Renal cortex interstitium (tissue), 11 donors: ENCODE measurements at regions not wholly inside any gene's neighbourhood (a gene's known extent, or its start where the extent isn't known, plus 50 kb on each side); places are given as distances from the start of the nearest gene placed in this dataset.

Experiments used
- DNase-seq, 11 donors: peaks; one replicate each; pipeline ENCODE4 v3.0.0-alpha.2; 2013; ENCODE audit warnings: low read depth in 9 of 11, low spot score in 4 of 11; ENCODE audit errors: extremely low read depth in 1 of 11

DNA sequence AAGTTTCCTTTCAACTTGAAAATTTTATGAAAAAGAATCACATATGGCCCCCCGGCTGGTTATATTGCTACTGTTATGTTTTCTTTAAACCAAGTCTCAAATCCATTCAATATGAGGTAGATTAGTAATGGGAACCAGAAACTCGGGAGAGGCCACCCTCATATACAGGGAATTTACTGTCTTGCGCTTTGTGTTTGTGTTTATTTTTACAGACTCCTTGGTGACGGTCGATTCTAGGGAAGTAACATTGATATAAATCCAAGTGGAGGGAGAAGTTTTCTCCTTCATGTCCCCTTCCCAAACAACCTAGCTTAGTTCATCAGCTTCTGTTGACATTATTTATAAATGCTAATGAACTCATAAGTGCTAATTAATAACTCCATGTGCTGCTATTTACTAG is 163.5 kb upstream of the LMO4 start:
- no peak for DNase-seq

DNA sequence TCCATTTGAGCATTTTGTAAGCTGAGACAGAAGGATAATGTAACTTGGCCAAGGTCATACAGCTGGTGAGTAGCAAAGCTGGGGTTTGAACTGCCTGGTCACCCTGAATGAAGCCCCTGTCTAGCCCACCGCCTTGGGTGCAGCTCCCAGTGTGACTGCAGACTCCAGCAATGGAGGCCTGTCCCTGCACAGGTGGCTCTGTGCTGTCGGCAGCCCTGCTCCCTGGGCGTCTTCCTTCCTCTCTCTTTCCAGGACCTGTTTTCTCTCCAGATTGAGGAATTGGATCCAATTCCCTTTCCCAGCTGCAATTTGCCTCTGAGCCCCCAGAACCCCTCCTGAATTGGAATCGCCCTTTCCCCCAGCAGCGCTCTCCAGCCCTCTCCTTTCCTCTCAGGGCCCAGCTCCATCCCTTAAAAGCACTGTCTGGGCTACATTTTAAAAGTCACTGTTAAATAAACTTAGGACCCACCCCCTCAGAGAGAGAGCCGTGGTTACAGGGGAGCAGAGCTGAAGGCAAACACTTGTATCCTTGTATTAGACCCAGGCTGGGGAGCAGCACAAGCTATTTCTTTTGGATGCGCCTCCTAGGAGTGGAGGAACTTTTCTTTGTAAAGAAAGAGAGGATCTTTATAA is 161.4 kb upstream of the LMO4 start:
- no peak for DNase-seq

DNA sequence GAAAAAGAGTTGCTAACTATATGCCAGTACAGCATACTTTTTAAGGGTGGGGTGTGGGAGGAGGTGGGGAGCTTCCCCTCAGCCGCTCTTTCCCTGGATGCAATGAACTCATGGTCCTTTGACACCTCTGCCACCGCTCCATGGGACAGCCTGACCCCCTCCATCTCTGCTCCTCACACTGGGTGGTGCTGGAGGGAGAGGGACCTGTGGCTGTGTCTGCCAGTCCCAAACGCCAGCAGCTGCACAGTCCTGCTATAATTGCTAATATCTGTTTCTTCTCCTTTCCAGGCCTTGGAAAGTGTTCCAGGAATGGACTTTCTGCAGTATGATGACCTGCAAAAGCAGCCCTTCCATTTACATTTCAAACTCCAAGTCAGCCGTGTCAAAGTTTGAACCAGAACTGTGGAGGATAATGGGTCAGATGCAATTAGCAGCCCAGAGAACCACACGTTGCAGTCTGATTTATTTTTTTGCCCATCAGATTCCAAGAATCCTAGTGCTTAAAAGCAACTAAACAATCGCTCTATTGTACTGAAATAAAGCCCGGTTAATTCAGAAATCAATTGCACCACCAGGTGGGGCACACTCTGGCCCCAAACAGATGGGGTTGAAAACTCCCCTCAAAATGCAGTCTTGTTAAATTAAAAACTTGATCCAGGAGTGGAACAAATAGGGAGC is 160.7 kb upstream of the LMO4 start:
- DNase-seq: no peak

DNA sequence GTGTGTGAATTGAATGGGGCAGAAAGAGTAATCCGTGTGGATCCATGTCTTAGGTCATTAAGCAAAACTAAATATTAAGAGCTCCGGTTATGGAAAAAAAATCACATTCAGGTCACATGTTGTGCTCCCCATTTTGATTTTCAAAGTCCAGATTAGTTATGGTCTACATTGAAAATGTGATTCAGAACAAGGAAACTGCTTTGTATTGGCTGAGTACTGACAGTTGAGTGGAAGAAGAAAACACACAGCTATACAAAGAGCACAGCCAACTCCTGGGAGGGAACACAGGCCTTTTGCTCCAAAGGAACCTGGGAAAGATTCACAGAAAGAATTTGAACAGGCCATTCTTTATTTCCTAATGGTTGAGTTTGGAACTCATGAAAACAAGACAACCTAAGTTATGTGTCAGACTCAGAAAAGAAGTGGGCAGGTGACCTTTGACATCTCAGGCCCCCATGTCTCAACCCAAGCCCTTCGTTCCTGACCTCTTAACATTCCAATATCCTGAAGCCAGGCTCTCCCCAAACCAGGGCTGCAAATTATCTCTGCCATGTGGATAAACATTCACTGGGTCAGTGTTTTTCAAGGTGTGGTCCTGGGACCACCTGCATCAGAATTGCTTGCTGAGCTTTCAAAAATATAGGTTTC is 159.3 kb upstream of the LMO4 start:
- DNase-seq: no peak

DNA sequence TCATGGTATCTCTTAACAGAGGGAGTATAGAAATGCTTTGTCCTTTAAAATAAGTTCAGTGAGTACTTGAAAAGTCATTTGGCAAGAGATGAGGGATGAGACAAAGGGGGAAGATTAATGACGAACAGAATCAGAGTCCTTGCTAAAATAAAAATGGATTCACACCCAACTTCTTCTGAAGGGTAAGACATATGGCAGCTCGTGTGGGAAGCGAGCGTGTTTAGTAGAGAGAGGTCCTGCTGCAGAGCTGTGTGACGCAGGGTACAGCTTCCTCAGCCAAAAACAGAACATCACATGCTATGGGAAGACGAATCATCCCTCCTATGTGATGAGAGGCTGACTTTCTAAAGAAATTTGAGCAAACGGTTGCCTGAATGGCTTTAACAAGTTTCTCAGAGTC is 158.5 kb upstream of the LMO4 start:
- no peak for DNase-seq

DNA sequence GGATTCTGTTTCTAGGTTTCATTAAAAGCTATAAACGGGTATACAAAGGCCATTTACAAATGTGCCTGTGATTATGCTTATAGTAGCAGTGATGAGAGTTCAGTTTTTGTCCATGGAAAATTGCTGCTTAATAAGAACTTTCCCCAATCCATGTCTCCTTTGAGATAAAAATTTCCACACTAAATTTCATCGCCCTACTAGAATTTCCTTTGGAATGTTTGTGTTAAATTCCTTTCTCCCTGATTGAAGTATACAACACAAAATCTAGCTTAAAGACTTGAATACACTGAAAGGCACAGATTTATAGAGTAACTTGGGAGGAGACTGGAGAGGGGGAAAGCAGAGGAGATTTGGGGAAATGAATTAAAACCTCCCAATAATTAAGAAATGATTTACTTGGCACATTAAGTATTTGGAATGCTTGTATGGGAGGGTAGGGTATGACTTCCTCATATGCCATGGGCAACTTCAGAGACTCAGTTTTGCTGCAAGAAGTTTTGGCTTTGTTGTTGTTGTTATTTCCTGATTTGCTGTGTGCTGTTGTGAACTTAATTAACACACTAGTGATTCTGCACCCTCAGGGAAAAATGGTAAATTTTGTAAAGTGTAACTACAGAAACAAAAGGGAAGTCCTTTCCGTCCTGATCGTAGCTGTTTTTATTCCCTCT is 157.6 kb upstream of the LMO4 start:
- no peak for DNase-seq

DNA sequence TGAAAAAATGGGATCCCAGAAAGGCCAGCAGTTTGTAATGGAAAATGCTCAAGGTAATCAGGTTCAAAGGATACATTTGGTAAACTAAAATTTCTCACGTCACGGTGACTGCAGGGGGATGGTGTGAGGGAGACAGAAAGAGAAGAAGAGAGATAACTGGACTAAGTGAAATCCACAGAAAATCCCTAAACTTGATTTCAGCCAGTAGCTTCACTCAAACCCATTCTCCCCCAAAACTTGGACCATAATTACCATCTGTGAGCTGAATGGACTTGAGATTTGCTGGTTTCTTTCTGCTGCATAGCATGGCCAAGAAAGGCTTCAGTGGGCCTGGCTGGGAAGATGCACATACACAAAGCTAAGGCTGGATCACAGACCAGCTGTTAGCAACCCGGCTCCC is 155.4 kb upstream of the LMO4 start:
- DNase-seq: no peak

DNA sequence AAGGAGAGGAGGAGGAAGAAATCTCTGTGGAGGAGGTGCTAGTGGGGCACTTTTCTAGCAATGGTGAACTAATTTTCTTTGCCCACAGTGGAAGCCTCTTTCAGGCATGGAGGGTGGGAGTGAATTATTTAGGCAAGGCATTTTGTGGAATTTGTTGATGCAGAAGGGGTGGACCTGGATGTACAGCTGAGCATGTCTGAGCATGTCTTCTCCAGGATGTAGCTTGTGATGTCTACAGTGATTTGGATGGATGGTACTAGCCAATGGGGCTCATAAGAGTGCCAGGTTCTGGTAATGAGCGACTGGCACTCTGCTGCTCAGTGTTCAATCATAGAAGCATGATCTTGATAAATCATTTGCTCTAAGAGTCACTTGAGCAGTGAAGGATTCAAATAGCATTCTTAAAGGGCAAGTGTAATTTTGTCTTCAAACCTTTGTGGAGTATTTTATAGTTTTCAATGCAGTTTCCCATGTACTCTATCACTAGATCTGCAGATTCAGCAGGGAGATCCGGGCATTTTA is 153.9 kb upstream of the LMO4 start:
- no peak for DNase-seq

DNA sequence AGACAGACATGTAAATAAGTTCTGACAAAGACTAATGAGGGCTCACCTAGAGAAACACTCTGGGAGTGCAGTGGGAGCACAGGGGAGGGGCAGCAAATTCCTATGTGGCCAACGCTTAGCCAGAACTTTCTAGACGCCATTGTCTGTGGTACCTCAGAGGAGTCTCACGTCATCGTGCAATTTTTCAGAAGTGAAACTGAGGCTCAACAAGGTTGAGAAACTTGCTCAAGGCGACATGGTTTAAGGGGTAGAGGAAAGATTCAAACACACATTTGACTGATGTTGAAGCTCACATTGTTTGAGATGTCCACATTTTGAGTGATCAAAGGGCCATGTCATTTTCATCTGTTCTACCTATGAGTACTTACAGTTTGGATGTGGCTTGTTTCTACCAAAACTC is 152.6 kb upstream of the LMO4 start:
- no peak for DNase-seq

DNA sequence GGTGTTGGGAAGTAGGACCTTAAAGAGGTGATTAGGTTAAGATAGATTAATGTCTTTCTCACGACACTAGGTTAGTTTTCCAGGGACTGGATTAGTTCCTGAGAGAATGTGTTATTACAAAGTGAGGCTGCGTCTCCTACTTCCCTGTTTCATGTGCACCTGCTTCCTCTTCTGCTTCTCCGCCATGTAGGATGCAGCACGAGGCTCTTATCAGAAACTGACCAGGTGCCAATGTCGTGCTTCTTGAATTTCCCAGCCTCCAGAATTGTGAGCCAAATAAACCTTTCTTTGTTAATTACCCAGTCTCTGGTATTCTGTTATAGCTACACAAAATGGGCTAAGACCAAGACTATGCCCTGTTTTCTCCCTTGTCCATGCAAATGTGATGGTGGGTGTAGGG is 152.2 kb upstream of the LMO4 start:
- no peak for DNase-seq

DNA sequence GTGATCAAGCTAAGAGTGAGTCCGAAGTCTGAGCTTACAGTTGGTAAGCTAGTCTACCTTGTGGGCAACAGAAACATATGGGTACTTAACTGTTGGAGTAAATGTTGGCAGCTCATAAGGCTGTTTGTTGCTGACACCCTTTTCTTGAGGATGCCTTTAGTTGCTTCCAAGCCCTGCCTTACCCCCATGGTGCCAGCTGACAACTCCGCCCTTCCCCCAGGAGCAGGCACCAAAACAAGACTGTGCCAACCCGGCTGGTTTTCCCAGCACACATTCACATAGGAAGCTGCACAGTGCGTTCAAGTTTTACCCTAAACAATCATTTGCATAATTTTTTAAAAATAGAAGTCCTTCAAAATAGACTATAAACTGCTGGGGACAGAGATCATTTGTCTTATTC is 150.2 kb upstream of the LMO4 start:
- DNase-seq: no peak

DNA sequence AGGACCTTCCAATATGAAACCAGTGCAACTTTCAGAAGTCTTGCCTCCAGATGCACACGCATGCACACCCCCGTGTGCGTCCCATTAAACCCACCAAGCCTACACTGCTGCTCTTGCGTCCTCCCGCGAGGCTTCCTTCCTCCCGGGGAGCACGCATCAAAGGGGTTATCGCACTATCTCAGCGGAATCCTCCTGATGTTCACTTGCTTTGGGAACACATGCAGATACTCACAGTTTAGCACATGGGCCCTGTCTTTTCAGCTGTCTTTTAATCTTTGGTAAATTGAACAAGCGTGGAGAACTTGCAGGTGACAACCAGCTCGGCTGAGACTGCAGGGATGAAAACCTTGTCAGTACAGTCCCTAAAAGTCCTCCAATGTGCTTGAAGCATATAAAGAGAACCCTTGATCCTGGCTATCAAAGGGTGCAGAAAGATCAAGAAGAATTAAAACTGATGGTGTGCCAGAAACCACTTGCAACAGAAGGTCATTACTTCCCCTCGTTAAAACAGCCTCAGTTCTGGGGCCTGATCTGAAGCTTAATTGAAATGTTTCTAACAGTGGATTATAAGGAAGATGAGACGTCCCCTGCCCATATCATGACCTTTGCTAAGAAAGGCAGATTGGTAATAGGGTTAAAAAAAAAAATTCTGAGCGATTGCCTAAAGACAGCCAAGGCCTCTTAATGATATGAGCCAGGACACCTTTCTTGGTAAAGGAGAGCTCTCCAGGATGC is 149.4 kb upstream of the LMO4 start:
- DNase-seq: no peak

DNA sequence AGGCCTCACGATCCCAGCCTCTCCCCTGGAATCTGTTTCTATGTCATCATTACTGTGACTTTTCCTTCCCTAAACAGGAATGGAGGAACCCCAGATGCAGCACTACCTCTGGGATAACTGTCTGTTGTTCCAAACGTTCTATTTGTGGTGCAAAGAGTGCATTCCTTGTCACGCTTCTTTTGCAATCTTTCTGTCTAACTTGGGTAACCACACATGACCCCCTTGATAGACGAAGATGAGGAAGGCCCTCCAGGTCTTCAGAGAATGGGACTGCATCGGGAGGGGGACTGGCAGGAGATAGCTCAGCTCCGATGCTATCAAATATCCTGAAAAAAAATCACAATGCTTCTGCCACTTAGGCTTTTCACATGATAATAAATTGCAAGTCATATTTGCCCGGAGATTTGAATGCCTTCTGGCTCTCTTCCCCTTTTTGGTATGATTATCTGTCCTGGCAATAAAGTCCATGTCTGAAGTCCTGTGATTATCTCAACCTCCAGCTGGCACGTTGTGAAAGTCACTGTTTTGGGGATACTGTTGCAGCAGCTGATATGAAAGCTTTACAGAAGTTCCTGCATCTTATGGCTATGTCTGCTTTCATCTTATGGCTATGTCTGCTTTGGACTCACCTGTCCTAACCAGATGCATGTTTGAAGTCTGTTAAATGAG is 148.7 kb upstream of the LMO4 start:
- no peak for DNase-seq

DNA sequence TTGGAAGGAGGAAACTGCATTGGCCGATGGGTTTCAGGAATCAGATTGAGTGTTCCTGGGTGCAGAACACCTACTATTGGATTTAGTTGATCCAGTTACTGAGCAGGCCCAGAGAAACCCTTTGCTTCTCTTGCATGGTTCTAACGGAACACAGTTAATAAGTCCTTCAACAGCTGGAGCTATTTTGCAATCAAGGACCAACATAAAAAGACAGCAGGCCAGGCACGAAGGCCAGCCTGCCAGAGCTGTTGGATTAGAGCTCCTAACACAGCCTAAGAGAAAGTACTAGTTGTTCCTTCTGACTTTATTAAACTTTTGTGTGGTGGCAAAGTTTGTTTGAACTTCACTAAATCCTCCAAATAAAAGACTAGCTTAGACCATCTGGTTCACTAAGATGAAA is 148.0 kb upstream of the LMO4 start:
- no peak for DNase-seq

DNA sequence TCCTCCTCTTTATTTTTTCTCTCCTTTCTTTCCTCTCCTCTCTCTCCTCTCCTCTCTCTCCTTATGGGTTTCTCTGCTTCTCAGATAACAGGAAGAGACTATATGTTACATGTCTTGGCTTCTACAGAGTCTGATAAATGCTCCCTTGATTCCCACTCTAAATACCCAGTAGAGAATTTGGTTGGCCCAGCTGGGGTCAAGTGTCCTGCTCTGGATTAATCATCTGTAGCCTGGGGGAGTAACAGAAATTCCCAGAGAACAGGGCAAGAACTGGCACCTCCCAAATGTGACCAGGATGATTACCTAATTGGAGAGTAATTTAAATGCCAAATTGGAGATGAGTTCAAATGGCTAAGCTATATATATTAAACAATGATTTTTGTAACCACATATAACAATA is 146.1 kb upstream of the LMO4 start:
- DNase-seq: no peak

DNA sequence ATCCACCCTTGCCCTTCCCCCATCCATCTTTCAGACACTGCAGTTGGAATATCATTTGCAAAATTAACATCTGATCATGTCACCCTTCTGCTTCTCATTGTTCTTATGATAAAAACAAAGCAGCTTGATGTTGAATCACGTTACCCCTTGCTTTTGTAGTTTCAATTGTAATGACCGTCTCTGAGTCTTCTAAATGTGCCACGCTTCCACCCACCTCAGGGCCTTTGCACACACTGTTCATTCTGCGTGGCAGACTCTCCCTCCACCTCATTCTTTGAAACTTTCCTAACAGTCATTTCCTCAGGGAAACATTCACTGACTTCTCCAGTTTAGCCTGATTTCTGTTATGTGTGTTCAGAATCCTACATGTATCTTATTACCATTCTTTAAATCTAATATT is 143.6 kb upstream of the LMO4 start:
- DNase-seq: no peak

DNA sequence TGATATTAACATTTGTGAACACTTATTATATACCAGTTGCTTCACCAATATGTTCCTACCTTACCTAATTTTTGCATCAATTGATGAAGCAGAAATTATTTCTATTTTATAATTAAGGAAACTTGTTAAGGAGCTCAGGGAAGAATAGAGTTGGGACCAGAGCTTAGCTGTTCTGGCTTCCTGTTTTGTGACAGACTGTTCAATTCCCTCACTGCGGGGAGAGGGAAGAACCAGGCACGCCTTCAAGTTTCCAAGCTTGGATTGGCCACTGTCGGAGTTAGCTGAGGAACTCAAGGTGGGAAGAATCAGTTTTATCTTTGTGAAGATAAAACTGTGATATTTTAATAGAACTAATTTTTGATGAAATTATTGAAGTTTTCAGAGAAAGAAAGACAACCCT is 142.3 kb upstream of the LMO4 start:
- DNase-seq: no peak

DNA sequence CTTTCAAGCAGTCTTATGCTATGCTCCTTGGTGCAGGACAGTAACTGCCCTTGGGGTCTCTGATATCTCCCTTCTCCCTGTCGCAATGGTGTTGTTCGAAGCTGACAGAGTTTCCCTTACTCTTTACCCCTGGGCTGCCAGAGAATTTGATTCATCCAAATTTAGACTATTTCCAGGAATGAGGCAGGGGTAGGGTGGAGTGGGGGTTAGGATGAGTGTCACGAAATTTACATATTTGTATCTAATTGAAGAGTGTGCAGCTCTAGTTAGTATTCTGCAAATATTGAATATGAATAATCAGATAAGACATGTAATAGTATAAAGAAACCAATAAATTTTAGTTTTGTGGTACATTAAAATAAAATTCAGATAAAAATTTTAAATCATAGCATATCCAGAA is 140.0 kb upstream of the LMO4 start:
- DNase-seq: no peak

DNA sequence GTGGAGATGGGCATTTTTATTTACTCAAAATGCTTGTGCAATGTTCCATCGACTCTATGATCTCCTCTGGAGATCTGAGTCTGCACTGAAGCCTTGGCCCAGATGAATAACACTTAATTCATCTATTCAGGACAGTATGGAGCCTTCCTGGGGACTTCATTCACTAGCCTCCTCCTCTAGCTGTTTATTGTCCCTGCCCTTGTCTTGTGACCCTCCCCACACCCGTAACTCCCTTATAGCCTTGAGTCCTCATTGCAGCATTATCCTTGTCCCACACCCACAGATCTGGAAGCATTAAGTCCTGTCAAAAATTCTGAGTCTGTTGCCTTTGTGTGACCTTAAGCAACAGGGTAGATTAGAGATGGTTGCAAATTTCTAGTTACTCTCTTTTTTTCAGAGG is 138.3 kb upstream of the LMO4 start:
- no peak for DNase-seq
